ENCODE measurements at regions not wholly inside any gene's neighbourhood (a gene's known extent, or its start where the extent isn't known, plus 50 kb on each side); places are given as distances from the start of the nearest gene placed in this dataset.

- no peaks in the 10 kb centered on the region for H3K79me2 ChIP-seq (ENCODE audit: insufficient read depth, low read length)
- ChIA-PET CTCF (ENCODE audit: low intra/inter-chr PET ratio, low total read pairs) (no interaction called here), POLR2A (no interaction called here)
- DNase-seq (ENCODE audit: low spot score): no peak
- H3K9me3 ChIP-seq (ENCODE audit: low read length): no peaks in the 10 kb centered on the region
- H3K36me3 ChIP-seq (replicated peaks in 1 of 2; ENCODE audit: control insufficient read depth in 1 of 2, insufficient read depth in 2 of 2, low read length in 2 of 2): no peaks in the 10 kb centered on the region
- in situ Hi-C loops (cut with HindIII; ENCODE audit: extremely low pct_ligation_motif_present, low pct_unique_long_range_greater_than_20kb): no loop called here
- WGBS (ENCODE audit: low lambda C conversion rate): 0% methylated on average over 1 of the region's 1 CpG
- no peaks in the 10 kb centered on the region for H3K4me1 ChIP-seq (ENCODE audit: insufficient read depth, low read length)
- FAIRE-seq: no peak
- no peak overlapping the region for H3K4me3 ChIP-seq (replicated peaks in 1 of 3; ENCODE audit: insufficient read depth in 1 of 3, low read depth in 2 of 3, low read length in 3 of 3)
- ATAC-seq: no peak
- H2AFZ ChIP-seq (ENCODE audit: low read length): no peak overlapping the region
- H3K27ac ChIP-seq (ENCODE audit: extremely low read length, insufficient read depth, low read length): no peak overlapping the region
- TF ChIP-seq MYNN (CRISPR knock-in tag; IDR thresholded peaks at IDR 0.05; ENCODE audit: low read depth) (no peak), SOX5 (CRISPR knock-in tag; IDR thresholded peaks at IDR 0.05; ENCODE audit: borderline replicate concordance) (no peak), ZKSCAN1 (IDR thresholded peaks at IDR 0.05; ENCODE audit: low read length) (no peak), ZFY (CRISPR knock-in tag; IDR thresholded peaks at IDR 0.05) (no peak), ZNF512 (CRISPR knock-in tag; IDR thresholded peaks at IDR 0.05) (no peak), ZSCAN12 (CRISPR knock-in tag; IDR thresholded peaks at IDR 0.05) (no peak), SCMH1 (CRISPR knock-in tag; IDR thresholded peaks at IDR 0.05; ENCODE audit: borderline replicate concordance) (no peak)
- no peaks in the 10 kb centered on the region for H3K27me3 ChIP-seq (ENCODE audit: control insufficient read depth in 1 of 2, insufficient read depth in 2 of 2, low read length in 2 of 2)
- H3K9ac ChIP-seq (ENCODE audit: insufficient read depth, low read depth, low read length): no peak overlapping the region
- H3K4me2 ChIP-seq (ENCODE audit: low read depth, low read length): no peak overlapping the region
- H4K20me1 ChIP-seq (ENCODE audit: insufficient read depth, low read length): no peaks in the 10 kb centered on the region
- intact Hi-C loops (cut with micrococcal nuclease; ENCODE audit: unreplicated experiment): no loop called here
- BruUV-seq (replicated peaks): no TSS peak
These were observed 415.3 kb upstream of the TECRL start for GRCh38 chr4:64824591-64824990.

- Histone ChIP-seq H3K36me3 (replicated peaks in 1 of 2; ENCODE audit: control insufficient read depth in 1 of 2, insufficient read depth in 2 of 2, low read length in 2 of 2) (no peaks in the 10 kb centered on the region), H3K9ac (ENCODE audit: insufficient read depth, low read depth, low read length) (no peak overlapping the region), H3K4me1 (ENCODE audit: insufficient read depth, low read length) (no peaks in the 10 kb centered on the region), H3K4me3 (replicated peaks in 1 of 3; ENCODE audit: insufficient read depth in 1 of 3, low read depth in 2 of 3, low read length in 3 of 3) (no peak overlapping the region), H2AFZ (ENCODE audit: low read length) (no peak overlapping the region), H3K4me2 (ENCODE audit: low read depth, low read length) (no peak overlapping the region), H4K20me1 (ENCODE audit: insufficient read depth, low read length) (no peaks in the 10 kb centered on the region), H3K27ac (ENCODE audit: extremely low read length, insufficient read depth, low read length) (no peak overlapping the region), H3K27me3 (ENCODE audit: control insufficient read depth in 1 of 2, insufficient read depth in 2 of 2, low read length in 2 of 2) (no peaks in the 10 kb centered on the region), H3K9me3 (ENCODE audit: low read length) (no peaks in the 10 kb centered on the region), H3K79me2 (ENCODE audit: insufficient read depth, low read length) (no peaks in the 10 kb centered on the region)
- FAIRE-seq: no peak
- intact Hi-C loops (cut with micrococcal nuclease; ENCODE audit: unreplicated experiment): no loop called here
- POLR2A ChIA-PET: no interaction called here
- no TSS peak for BruUV-seq (replicated peaks)
- DNase-seq (ENCODE audit: low spot score): no peak
- CTCF ChIA-PET (ENCODE audit: low intra/inter-chr PET ratio, low total read pairs): no interaction called here
- in situ Hi-C loops (cut with HindIII; ENCODE audit: extremely low pct_ligation_motif_present, low pct_unique_long_range_greater_than_20kb): no loop called here
- TF ChIP-seq CEBPZ (IDR thresholded peaks at IDR 0.05; ENCODE audit: low read length) (no peak), MIER3 (CRISPR knock-in tag; IDR thresholded peaks at IDR 0.05; ENCODE audit: borderline replicate concordance) (no peak), ZNF782 (CRISPR knock-in tag; IDR thresholded peaks at IDR 0.05; ENCODE audit: borderline replicate concordance) (no peak), GABPB1 (CRISPR knock-in tag; IDR thresholded peaks at IDR 0.05) (no peak), FOXM1 (CRISPR knock-in tag; IDR thresholded peaks at IDR 0.05) (no peak), ZNF503 (CRISPR knock-in tag; IDR thresholded peaks at IDR 0.05) (no peak), GZF1 (CRISPR knock-in tag; IDR thresholded peaks at IDR 0.05) (no peak)
- no peak for ATAC-seq
These were observed 413.2 kb upstream of the TECRL start for GRCh38 chr4:64822405-64822804.

All from HepG2 (cell line).